ENCODE measurements at regions not wholly inside any gene's neighbourhood (a gene's known extent, or its start where the extent isn't known, plus 50 kb on each side); places are given as distances from the start of the nearest gene placed in this dataset.

- DNase-seq (ENCODE audit: extremely low read depth in 1 of 4, low spot score in 3 of 4): no peak
- H3K9me3 ChIP-seq (replicated peaks; ENCODE audit: control insufficient read depth, insufficient read depth, low read depth, low read length): no peaks in the 10 kb centered on the region
- no peak overlapping the region for H3K9ac ChIP-seq (ENCODE audit: insufficient read depth in 1 of 2, low read depth in 2 of 2, low read length in 2 of 2)
- BruUV-seq (replicated peaks): no TSS peak
- ChIA-PET POLR2A (interaction anchor here (0.6 kb wide), 1 partner anchor 12 kb away, joined by 3 read pairs; no protein-coding TSS in a partner anchor), CTCF (ENCODE audit: low intra/inter-chr PET ratio) (no interaction called here)
- no peaks in the 10 kb centered on the region for H3K9me1 ChIP-seq (ENCODE audit: control insufficient read depth, insufficient read depth, low read length)
- no peaks in the 10 kb centered on the region for H4K20me1 ChIP-seq (replicated peaks; ENCODE audit: control insufficient read depth, insufficient read depth, low read length)
- no peaks in the 10 kb centered on the region for H3K27me3 ChIP-seq (ENCODE audit: control insufficient read depth in 2 of 2, insufficient read depth in 2 of 2, low read length in 2 of 2)
- H2AFZ ChIP-seq (ENCODE audit: low read depth, low read length): no peak overlapping the region
- no peaks in the 10 kb centered on the region for H3K36me3 ChIP-seq (ENCODE audit: control insufficient read depth, insufficient read depth, low read length)
- no peaks in the 10 kb centered on the region for H3K4me1 ChIP-seq (replicated peaks in 1 of 2; ENCODE audit: control insufficient read depth in 2 of 2, insufficient read depth in 2 of 2, low read length in 2 of 2)
- H3K27ac ChIP-seq (ENCODE audit: extremely low read depth, low read depth, low read length): no peak overlapping the region
- intact Hi-C loops (cut with micrococcal nuclease) (no loop called here), in situ Hi-C loops (cut with MboI) (no loop called here)
- FAIRE-seq: no peak
- H3K79me2 ChIP-seq (ENCODE audit: control insufficient read depth, insufficient read depth, low read length): no peaks in the 10 kb centered on the region
- no peak for TF ChIP-seq KLF16 (IDR thresholded peaks at IDR 0.05)
- no peak for TF ChIP-seq CBX3 (IDR thresholded peaks at IDR 0.05; ENCODE audit: borderline replicate concordance in 1 of 2, low read length in 2 of 2)
- TF ChIP-seq LEF1 (IDR thresholded peaks at IDR 0.05): no peak
- TF ChIP-seq ZSCAN29 (IDR thresholded peaks at IDR 0.05): no peak
- no peak for TF ChIP-seq FOXK1 (CRISPR knock-in tag; IDR thresholded peaks at IDR 0.05; ENCODE audit: borderline replicate concordance)
- TF ChIP-seq SRSF3 (IDR thresholded peaks at IDR 0.05; ENCODE audit: insufficient read depth, low read length): no peak
- TF ChIP-seq SNAPC5 (CRISPR knock-in tag; IDR thresholded peaks at IDR 0.05): no peak
- TF ChIP-seq ARNT (IDR thresholded peaks at IDR 0.05): no peak
- TF ChIP-seq HCFC1 (IDR thresholded peaks at IDR 0.05; ENCODE audit: low read depth, low read length): no peak
- TF ChIP-seq CHD1 (IDR thresholded peaks at IDR 0.05; ENCODE audit: low read length): no peak
- TF ChIP-seq KLF13 (tag; IDR thresholded peaks at IDR 0.05; ENCODE audit: borderline replicate concordance, low read depth): no peak
- TF ChIP-seq SOX6 (IDR thresholded peaks at IDR 0.05): no peak
- TF ChIP-seq ZNF184 (CRISPR knock-in tag; IDR thresholded peaks at IDR 0.05): no peak
- no peak for TF ChIP-seq CXXC5 (CRISPR knock-in tag; IDR thresholded peaks at IDR 0.05)
- no peak for TF ChIP-seq ZNF507 (tag; conservative IDR thresholded peaks at IDR 0.05)
- no peak overlapping the region for H3K4me2 ChIP-seq (ENCODE audit: insufficient read depth, low read length)
- WGBS (ENCODE audit: insufficient coverage, low coverage, missing lambda C conversion rate): 0% methylated on average over 5 of the region's 5 CpGs
- no peak overlapping the region for H3K4me3 ChIP-seq
- no peak for ATAC-seq
Observed at GRCh38 chr21:27246741-27247140, 279.9 kb upstream of the ADAMTS5 start.
